Keratinocyte (primary cell): ENCODE measurements at regions not wholly inside any gene's neighbourhood (a gene's known extent, or its start where the extent isn't known, plus 50 kb on each side); places are given as distances from the start of the nearest gene placed in this dataset.

ENCODE experiments used
- EZH2 ChIP-seq: IDR thresholded peaks from one replicate; pipeline ENCODE4 v1.6.1; 2012; ENCODE audit warnings: inconsistent platforms, mild to moderate bottlenecking, low read length, moderate library complexity
- TF ChIP-seq, protein P1 (sequence below), 3 experiments: IDR thresholded peaks in 1 of 3; conservative IDR thresholded peaks in 1 of 3; optimal IDR thresholded peaks in 1 of 3; 2 replicates in 2 of 3; 3 replicates in 1 of 3; pipeline versions ENCODE3 to v1.5.1; 2011; ENCODE audit warnings: low read length in 3 of 3, mild to moderate bottlenecking in 3 of 3, moderate library complexity in 2 of 3, control low read depth in 1 of 3, inconsistent platforms in 1 of 3; ENCODE audit not compliant: insufficient read depth in 2 of 3; ENCODE audit errors: extremely low read depth in 1 of 3

- TF ChIP-seq, protein P1, sequence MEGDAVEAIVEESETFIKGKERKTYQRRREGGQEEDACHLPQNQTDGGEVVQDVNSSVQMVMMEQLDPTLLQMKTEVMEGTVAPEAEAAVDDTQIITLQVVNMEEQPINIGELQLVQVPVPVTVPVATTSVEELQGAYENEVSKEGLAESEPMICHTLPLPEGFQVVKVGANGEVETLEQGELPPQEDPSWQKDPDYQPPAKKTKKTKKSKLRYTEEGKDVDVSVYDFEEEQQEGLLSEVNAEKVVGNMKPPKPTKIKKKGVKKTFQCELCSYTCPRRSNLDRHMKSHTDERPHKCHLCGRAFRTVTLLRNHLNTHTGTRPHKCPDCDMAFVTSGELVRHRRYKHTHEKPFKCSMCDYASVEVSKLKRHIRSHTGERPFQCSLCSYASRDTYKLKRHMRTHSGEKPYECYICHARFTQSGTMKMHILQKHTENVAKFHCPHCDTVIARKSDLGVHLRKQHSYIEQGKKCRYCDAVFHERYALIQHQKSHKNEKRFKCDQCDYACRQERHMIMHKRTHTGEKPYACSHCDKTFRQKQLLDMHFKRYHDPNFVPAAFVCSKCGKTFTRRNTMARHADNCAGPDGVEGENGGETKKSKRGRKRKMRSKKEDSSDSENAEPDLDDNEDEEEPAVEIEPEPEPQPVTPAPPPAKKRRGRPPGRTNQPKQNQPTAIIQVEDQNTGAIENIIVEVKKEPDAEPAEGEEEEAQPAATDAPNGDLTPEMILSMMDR (optimal IDR thresholded peaks at IDR 0.05 in 1 of 3, IDR thresholded peaks at IDR 0.05 in 1 of 3, conservative IDR thresholded peaks at IDR 0.05 in 1 of 3; ENCODE audit: extremely low read depth in 1 of 3, insufficient read depth in 2 of 3, low read length in 3 of 3) = no peak
- TF ChIP-seq EZH2 = no peak
Observed at GRCh38 chr3:19652336-19652735, 281.7 kb downstream of the EFHB start.
